ENCODE measurements at regions not wholly inside any gene's neighbourhood (a gene's known extent, or its start where the extent isn't known, plus 50 kb on each side); places are given as distances from the start of the nearest gene placed in this dataset.

- TF ChIP-seq ZNF331 (CRISPR knock-in tag; IDR thresholded peaks at IDR 0.05; ENCODE audit: low read depth) (no peak), REST (IDR thresholded peaks at IDR 0.05; ENCODE audit: unreplicated experiment) (no peak), ZNF462 (CRISPR knock-in tag; IDR thresholded peaks at IDR 0.05) (no peak), CTCF (conservative IDR thresholded peaks at IDR 0.05; ENCODE audit: low read depth in 2 of 2) (no peak), STAT1 (IDR thresholded peaks at IDR 0.05; ENCODE audit: unreplicated experiment) (no peak), JUNB (IDR thresholded peaks at IDR 0.05; ENCODE audit: unreplicated experiment) (no peak), EZH2 (IDR thresholded peaks at IDR 0.05; ENCODE audit: low read depth, unreplicated experiment) (no peak), CREB1 (CRISPR knock-in tag; IDR thresholded peaks at IDR 0.05; ENCODE audit: low read depth) (no peak), POLR2AphosphoS5 (IDR thresholded peaks at IDR 0.05; ENCODE audit: low read depth) (no peak), EZH2phosphoT487 (IDR thresholded peaks at IDR 0.05; ENCODE audit: unreplicated experiment) (no peak), ZNF114 (CRISPR knock-in tag; IDR thresholded peaks at IDR 0.05) (no peak), NANOG (IDR thresholded peaks at IDR 0.05; ENCODE audit: borderline replicate concordance) (no peak), ETS1 (IDR thresholded peaks at IDR 0.05) (no peak)
- peaks cover 6% of the 10 kb centered on the region for H3K9me2 ChIP-seq (ENCODE audit: insufficient read depth)
- H3K27me3 ChIP-seq (ENCODE audit: insufficient read depth): no peaks in the 10 kb centered on the region
- H3K27ac ChIP-seq (ENCODE audit: low read depth): no peak overlapping the region
- no peak overlapping the region for H3K4me3 ChIP-seq
- no peak overlapping the region for H2AFZ ChIP-seq
- H3K36me3 ChIP-seq (ENCODE audit: insufficient read depth): no peaks in the 10 kb centered on the region
- Mint-ChIP-seq H3K27ac (no peak overlapping the region), H3K9me3 (peaks cover 4% of the 10 kb centered on the region; the same call in 1 of the 3 replicates), H3K4me1 (peaks cover 16% of the 10 kb centered on the region), H3K27me3 (ENCODE audit: insufficient read depth, low read depth, poor library complexity) (peaks cover 3% of the 10 kb centered on the region), H3K4me3 (no peak overlapping the region), H3K36me3 (ENCODE audit: low read depth) (peaks cover 4% of the 10 kb centered on the region; the same call in 1 of the 3 replicates)
- ATAC-seq: no peak
- no peak overlapping the region for H3K4me2 ChIP-seq
- DNase-seq (ENCODE audit: low spot score): no peak
- no peaks in the 10 kb centered on the region for H4K20me1 ChIP-seq (replicated peaks; ENCODE audit: insufficient read depth)
- peaks cover 4% of the 10 kb centered on the region; the same call in 1 of the 2 replicates for H3K4me1 ChIP-seq (ENCODE audit: insufficient read depth)
- no peaks in the 10 kb centered on the region for H3K79me2 ChIP-seq (replicated peaks; ENCODE audit: insufficient read depth)
- H3F3A ChIP-seq (replicated peaks; ENCODE audit: low read depth): no peaks in the 10 kb centered on the region
Measured at GRCh38 chr3:106135451-106136160, 266.8 kb upstream of the CBLB start.

Data from GM23338 (cell line).